H7 (cell line): ENCODE measurements at regions not wholly inside any gene's neighbourhood (a gene's known extent, or its start where the extent isn't known, plus 50 kb on each side); places are given as distances from the start of the nearest gene placed in this dataset.
A peak's percentile ranks its signal among the peaks of the same experiment; 100 is the strongest.
"Not testable (repeated sequence)": the region's sequence is repeated elsewhere in the genome, so short reads cannot be mapped to it uniquely, and the experiment has no call there.

Experiments
- DNase-seq: peaks from one replicate; pipeline ENCODE4 v3.0.0; 2012
- H3K27me3 ChIP-seq: 2 replicates; pipeline ENCODE4 v1.6.0; 2011; ENCODE audit warnings: mild to moderate bottlenecking, low read length; ENCODE audit not compliant: control insufficient read depth, insufficient read depth
- H3K36me3 ChIP-seq: replicated peaks from 2 replicates; pipeline ENCODE4 v1.5.1; 2011; ENCODE audit warnings: low read length; ENCODE audit not compliant: control insufficient read depth, insufficient read depth
- H3K4me3 ChIP-seq: 2 replicates; pipeline ENCODE4 v1.5.1; 2011; ENCODE audit warnings: low read depth, mild to moderate bottlenecking, control low read depth, low read length, moderate library complexity; ENCODE audit not compliant: insufficient read depth

- H3K36me3 ChIP-seq: no peaks in the 10 kb centered on the region
Measured at GRCh38 chr2:83823229-83823628, 635.9 kb downstream of the SUCLG1 start.

DNA sequence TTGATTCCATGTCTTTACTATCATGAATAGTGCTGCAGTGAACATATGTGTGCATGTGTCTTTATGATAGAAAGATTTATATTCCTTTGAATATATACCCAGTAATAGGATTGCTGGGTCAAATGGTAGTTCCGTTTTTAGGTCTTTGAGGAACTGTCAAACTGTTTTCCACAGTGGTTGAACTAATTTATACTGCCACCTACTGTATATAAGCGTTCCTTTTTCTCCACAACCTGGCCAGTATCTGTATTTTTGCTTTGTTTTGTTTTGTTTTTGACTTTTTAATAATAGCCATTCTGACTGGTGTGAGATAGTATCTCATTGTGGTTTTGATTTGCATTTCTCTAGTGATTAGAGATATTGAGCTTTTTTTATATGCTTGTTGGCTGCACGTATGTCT is 641.6 kb downstream of the SUCLG1 start:
- H3K4me3 ChIP-seq: no peak overlapping the region
- no peak for DNase-seq

More at GRCh38 chr2:83823229-83823628, 635.9 kb downstream of the SUCLG1 start:
- Histone ChIP-seq H3K4me3 (no peak overlapping the region), H3K27me3 (no peaks in the 10 kb centered on the region)
- DNase-seq: no peak

GRCh38 chr2:83808878-83809277 is 650.2 kb downstream of the SUCLG1 start:
- Histone ChIP-seq H3K36me3 (no peaks in the 10 kb centered on the region), H3K4me3 (no peak overlapping the region), H3K27me3 (no peaks in the 10 kb centered on the region)
- no peak for DNase-seq

More for the DNA sequence above, 641.6 kb downstream of the SUCLG1 start:
- Histone ChIP-seq H3K27me3 (no peaks in the 10 kb centered on the region), H3K36me3 (no peaks in the 10 kb centered on the region)

GRCh38 chr2:83802604-83803003 is 656.5 kb downstream of the SUCLG1 start:
- no peaks in the 10 kb centered on the region for H3K36me3 ChIP-seq
- DNase-seq: no peak
- H3K4me3 ChIP-seq: no peak overlapping the region
- no peaks in the 10 kb centered on the region for H3K27me3 ChIP-seq

DNA sequence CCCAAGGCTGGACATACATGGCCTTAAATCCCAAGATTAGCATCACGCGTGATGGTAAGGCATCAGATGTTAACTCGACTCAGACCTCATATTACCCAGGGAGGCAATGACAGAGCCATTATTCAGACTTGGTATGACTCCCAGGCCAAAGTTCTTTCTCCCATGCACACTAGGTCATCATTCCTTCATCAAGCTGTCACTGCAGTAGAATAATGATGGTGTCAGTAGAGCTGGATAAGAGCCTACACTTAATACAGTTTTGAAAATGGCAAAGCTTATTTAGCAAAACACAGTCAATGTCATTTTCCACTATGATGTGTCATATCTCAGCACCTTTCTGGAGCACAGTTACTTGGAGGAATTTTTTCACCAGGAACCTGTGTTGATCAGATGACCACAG is 663.3 kb downstream of the SUCLG1 start:
- Histone ChIP-seq H3K4me3 (no peak overlapping the region), H3K27me3 (no peaks in the 10 kb centered on the region), H3K36me3 (no peaks in the 10 kb centered on the region)
- no peak for DNase-seq

DNA sequence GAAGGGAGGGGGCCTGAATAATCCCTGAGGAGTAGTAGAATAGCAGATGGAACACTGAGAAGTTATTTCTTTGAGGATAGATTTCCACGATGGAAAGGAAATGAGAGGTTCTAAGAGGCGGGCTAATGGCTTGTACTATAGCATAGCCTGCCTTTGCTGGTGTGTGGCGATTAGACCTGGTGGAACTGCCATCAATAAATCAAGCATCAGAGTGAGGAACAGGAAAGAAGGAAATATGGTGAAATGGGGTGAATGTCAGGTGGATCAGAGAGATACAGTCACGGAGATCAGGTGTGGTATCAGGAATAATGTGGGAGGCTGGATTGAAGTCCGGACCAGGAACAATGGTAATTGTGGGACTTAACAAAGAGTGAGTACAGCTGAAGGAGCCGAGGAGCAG is 668.6 kb downstream of the SUCLG1 start:
- not testable (repeated sequence) for DNase-seq, H3K36me3 ChIP-seq, H3K27me3 ChIP-seq
- H3K4me3 ChIP-seq: peak overlapping the region; percentile 10; the same call in 1 of the 2 replicates

DNA sequence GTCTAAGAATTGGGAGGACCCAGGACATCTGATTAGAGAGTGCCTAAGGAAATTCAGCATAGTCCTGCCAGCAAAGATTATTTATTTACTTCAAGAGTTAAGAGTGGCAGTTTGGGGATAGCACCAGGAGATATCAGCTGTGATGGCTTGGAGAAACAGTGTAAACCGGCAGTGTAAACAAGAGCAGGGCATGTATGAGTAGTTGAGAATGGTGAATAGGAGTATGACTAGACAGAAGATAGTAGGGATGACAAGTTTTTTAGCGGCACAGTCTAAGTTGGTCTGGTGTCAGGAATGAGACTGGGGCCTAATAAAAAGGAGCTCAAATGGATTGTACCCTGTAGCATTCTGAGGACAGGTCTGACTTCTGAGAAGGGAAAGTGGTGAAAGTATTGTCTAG is 669.4 kb downstream of the SUCLG1 start:
- DNase-seq, H3K36me3 ChIP-seq, H3K4me3 ChIP-seq, H3K27me3 ChIP-seq: not testable (repeated sequence)

DNA sequence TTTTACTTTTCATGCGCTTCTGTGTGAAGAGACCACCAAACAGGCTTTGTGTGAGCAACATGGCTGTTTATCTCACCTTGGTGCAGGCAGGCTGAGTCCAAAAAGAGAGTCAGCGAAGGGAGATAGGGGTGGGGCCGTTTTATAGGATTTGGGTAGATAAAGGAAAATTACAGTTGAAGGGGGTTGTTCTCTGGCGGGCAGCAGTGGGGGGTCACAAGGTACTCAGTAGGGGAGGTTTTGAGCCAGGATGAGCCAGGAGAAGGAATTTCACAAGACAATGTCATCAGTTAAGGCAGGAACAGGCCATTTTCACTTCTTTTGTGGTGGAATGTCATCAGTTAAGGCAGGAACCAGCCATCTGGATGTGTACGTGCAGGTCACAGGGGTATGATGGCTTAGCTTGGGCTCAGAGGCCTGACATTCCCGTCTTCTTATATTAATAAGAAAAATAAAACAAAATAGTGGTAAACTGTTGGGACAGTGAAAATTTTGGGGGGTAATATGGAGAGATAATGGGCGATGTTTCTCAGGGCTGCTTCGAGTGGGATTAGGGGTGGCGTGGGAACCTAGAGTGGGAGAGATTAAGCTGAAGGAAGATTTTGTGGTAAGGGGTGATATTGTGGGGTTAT is 670.0 kb downstream of the SUCLG1 start:
- not testable (repeated sequence) for H3K36me3 ChIP-seq, DNase-seq, H3K4me3 ChIP-seq, H3K27me3 ChIP-seq

GRCh38 chr2:83787189-83787588 is 671.9 kb downstream of the SUCLG1 start:
- Histone ChIP-seq H3K4me3 (no peak overlapping the region), H3K36me3 (no peaks in the 10 kb centered on the region), H3K27me3 (no peaks in the 10 kb centered on the region)
- DNase-seq: no peak

- H3K4me3 ChIP-seq: no peak overlapping the region
- H3K36me3 ChIP-seq: no peaks in the 10 kb centered on the region
- no peaks in the 10 kb centered on the region for H3K27me3 ChIP-seq
- DNase-seq: no peak
Measured at GRCh38 chr2:83786140-83786539, 672.9 kb downstream of the SUCLG1 start.

- DNase-seq: no peak
- H3K4me3 ChIP-seq: no peak overlapping the region
- no peaks in the 10 kb centered on the region for H3K36me3 ChIP-seq
- no peaks in the 10 kb centered on the region for H3K27me3 ChIP-seq
Measured at GRCh38 chr2:83784947-83785346, 674.1 kb downstream of the SUCLG1 start.

- Histone ChIP-seq H3K27me3 (no peaks in the 10 kb centered on the region), H3K4me3 (no peak overlapping the region), H3K36me3 (no peaks in the 10 kb centered on the region)
- DNase-seq: no peak
Measured at GRCh38 chr2:83784315-83784714, 674.8 kb downstream of the SUCLG1 start.

- H3K4me3 ChIP-seq: no peak overlapping the region
- DNase-seq: no peak
- no peaks in the 10 kb centered on the region for H3K27me3 ChIP-seq
- no peaks in the 10 kb centered on the region for H3K36me3 ChIP-seq
Measured at GRCh38 chr2:83782122-83782521, 677.0 kb downstream of the SUCLG1 start.

- Histone ChIP-seq H3K27me3 (no peaks in the 10 kb centered on the region), H3K4me3 (no peak overlapping the region), H3K36me3 (no peaks in the 10 kb centered on the region)
- DNase-seq: no peak
Measured at GRCh38 chr2:83764447-83765005, 694.6 kb downstream of the SUCLG1 start.

DNA sequence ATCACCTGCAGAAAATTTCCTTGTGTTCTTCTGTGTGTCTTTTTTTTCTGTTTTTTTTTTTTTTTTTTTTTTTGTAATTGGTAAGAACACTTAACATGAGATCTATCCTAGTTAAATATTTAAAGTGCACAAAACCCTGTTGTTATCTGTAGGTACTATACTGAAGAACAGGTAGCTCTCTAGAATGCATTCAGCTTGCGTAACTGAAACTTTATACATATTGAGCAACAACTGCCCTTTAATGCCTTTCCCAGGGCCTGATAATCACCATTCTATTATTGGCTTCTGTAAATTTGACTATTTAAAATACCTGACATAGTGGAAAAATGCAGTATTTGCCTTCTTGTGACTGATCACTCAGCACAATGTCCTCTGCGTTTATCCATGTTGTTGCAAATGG is 701.8 kb downstream of the SUCLG1 start:
- DNase-seq: no peak

GRCh38 chr2:83756219-83756618 is 702.9 kb downstream of the SUCLG1 start:
- no peaks in the 10 kb centered on the region for H3K27me3 ChIP-seq
- no peak overlapping the region for H3K4me3 ChIP-seq
- no peaks in the 10 kb centered on the region for H3K36me3 ChIP-seq
- DNase-seq: no peak

More for the DNA sequence above, 701.8 kb downstream of the SUCLG1 start:
- no peak overlapping the region for H3K4me3 ChIP-seq
- H3K36me3 ChIP-seq: no peaks in the 10 kb centered on the region
- no peaks in the 10 kb centered on the region for H3K27me3 ChIP-seq
